Ishikawa (cell line): ENCODE measurements at regions not wholly inside any gene's neighbourhood (a gene's known extent, or its start where the extent isn't known, plus 50 kb on each side); places are given as distances from the start of the nearest gene placed in this dataset.

Experiments
- CEBPB ChIP-seq: IDR thresholded peaks from 2 replicates; pipeline ENCODE4 v1.6.1; 2012
- CREB1 ChIP-seq: IDR thresholded peaks from 2 replicates; pipeline ENCODE4 v1.6.1; 2012; ENCODE audit warnings: low read depth
- EGR1 ChIP-seq: IDR thresholded peaks from 2 replicates; pipeline ENCODE4 v1.6.1; 2012
- EP300 ChIP-seq: IDR thresholded peaks from 2 replicates; pipeline ENCODE4 v1.6.1; 2012; ENCODE audit warnings: borderline replicate concordance
- FOXM1 ChIP-seq: IDR thresholded peaks from 2 replicates; pipeline ENCODE4 v1.6.1; 2012; ENCODE audit warnings: low read depth, borderline replicate concordance
- NFIC ChIP-seq: IDR thresholded peaks from 2 replicates; pipeline ENCODE4 v1.6.1; 2012
- RAD21 ChIP-seq: IDR thresholded peaks from 2 replicates; pipeline ENCODE4 v1.6.1; 2012; ENCODE audit warnings: low read depth
- REST ChIP-seq: IDR thresholded peaks from 2 replicates; pipeline ENCODE4 v1.6.1; 2012; ENCODE audit warnings: low read depth, mild to moderate bottlenecking
- TAF1 ChIP-seq: IDR thresholded peaks from 2 replicates; pipeline ENCODE4 v1.6.1; 2012; ENCODE audit warnings: low read depth, mild to moderate bottlenecking
- TCF12 ChIP-seq: IDR thresholded peaks from 2 replicates; pipeline ENCODE4 v1.6.1; 2012; ENCODE audit warnings: low read depth
- TEAD4 ChIP-seq: IDR thresholded peaks from 2 replicates; pipeline ENCODE4 v1.6.1; 2012
- YY1 ChIP-seq: IDR thresholded peaks from 2 replicates; pipeline ENCODE4 v1.6.1; 2012; ENCODE audit warnings: low read depth
- ZBTB7A ChIP-seq: IDR thresholded peaks from 2 replicates; pipeline ENCODE4 v1.6.1; 2012; ENCODE audit warnings: low read depth
- TF ChIP-seq, protein P1 (sequence below): IDR thresholded peaks from 2 replicates; pipeline ENCODE4 v1.6.1; 2012
- TF ChIP-seq, protein P2 (sequence below): IDR thresholded peaks from 2 replicates; pipeline ENCODE4 v1.6.1; 2012

GRCh38 chr16:85310868-85311585, 198.8 kb upstream of the CIBAR2 start:
- TF ChIP-seq TEAD4 (no peak), TCF12 (no peak), EP300 (no peak), EGR1 (no peak), NFIC (no peak), TAF1 (no peak), ZBTB7A (no peak), RAD21 (no peak)
- TF ChIP-seq, protein P1, sequence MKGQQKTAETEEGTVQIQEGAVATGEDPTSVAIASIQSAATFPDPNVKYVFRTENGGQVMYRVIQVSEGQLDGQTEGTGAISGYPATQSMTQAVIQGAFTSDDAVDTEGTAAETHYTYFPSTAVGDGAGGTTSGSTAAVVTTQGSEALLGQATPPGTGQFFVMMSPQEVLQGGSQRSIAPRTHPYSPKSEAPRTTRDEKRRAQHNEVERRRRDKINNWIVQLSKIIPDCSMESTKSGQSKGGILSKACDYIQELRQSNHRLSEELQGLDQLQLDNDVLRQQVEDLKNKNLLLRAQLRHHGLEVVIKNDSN = no peak
- TF ChIP-seq, protein P2, sequence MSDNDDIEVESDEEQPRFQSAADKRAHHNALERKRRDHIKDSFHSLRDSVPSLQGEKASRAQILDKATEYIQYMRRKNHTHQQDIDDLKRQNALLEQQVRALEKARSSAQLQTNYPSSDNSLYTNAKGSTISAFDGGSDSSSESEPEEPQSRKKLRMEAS = no peak; the same call in 1 of the 2 replicates

DNA sequence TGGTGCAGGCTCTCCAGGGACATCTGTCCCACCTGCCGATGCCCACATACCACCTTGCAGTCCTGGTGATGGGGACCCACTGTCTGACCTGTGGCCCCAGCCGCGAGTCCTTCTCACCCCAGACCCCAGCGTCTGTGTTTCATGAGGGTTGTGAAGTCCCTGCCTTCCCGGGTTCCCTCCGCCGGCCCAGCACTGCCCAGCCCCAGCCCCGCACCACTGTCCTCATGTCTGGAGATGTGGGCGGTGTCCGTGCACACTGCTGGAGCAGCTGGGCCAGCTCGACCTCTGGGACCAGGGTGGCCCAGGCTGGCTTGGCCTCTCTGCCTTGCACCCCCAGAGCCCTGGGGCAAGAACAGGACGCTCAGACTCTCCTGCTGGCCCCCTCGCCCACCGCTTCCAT, 199.5 kb upstream of the CIBAR2 start:
- TF ChIP-seq TAF1 (no peak), FOXM1 (no peak), CEBPB (no peak), REST (no peak), YY1 (no peak), TEAD4 (no peak), EP300 (no peak), NFIC (no peak), TCF12 (no peak), EGR1 (no peak), CREB1 (no peak), ZBTB7A (no peak), RAD21 (no peak)
- TF ChIP-seq, protein P2 = no peak
- TF ChIP-seq, protein P1 = no peak

DNA sequence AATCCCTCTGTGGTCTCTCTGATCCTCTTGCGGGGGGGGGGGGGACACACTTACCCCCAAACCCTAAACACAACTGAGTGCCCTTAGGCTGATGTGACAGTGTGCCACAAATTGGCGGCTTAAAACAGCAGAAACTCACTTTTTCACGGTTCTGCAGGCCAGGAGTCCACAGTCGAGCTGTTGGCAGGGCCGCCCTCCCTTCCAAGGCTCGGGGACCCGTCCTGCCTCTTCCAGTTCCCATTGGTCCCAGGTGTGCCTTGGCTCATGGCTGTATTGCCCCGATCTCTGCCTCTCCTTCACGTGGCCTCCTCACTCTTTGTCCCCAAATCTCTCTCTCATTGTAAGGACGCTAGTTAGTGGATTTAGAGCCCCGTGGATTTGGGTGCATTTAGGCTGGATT, 199.9 kb upstream of the CIBAR2 start:
- TF ChIP-seq YY1 = no peak
- no peak for TF ChIP-seq TEAD4

GRCh38 chr16:85312642-85313525, 200.6 kb upstream of the CIBAR2 start:
- TF ChIP-seq TAF1 (no peak), TCF12 (0 out of 2 replicates have a peak, but pooled peaks have one; percentile 21), CEBPB (no peak), ZBTB7A (no peak), CREB1 (no peak), REST (no peak), EP300 (0 out of 2 replicates have a peak, but pooled peaks have one; percentile 32)

- TF ChIP-seq NFIC (no peak), RAD21 (no peak), REST (no peak), CEBPB (no peak), YY1 (no peak), TEAD4 (no peak), ZBTB7A (no peak)
- TF ChIP-seq, protein P1 = no peak
Measured at GRCh38 chr16:85313526-85314301, 201.4 kb upstream of the CIBAR2 start.
